ENCODE measurements at regions not wholly inside any gene's neighbourhood (a gene's known extent, or its start where the extent isn't known, plus 50 kb on each side); places are given as distances from the start of the nearest gene placed in this dataset.
"Not testable (repeated sequence)": the region's sequence is repeated elsewhere in the genome, so short reads cannot be mapped to it uniquely, and the experiment has no call there.

GRCh38 chr14:97155814-97156213 is 358.6 kb downstream of the VRK1 start:
- no peak for DNase-seq

GRCh38 chr14:97156705-97157104 is 359.5 kb downstream of the VRK1 start:
- no peak for DNase-seq

DNA sequence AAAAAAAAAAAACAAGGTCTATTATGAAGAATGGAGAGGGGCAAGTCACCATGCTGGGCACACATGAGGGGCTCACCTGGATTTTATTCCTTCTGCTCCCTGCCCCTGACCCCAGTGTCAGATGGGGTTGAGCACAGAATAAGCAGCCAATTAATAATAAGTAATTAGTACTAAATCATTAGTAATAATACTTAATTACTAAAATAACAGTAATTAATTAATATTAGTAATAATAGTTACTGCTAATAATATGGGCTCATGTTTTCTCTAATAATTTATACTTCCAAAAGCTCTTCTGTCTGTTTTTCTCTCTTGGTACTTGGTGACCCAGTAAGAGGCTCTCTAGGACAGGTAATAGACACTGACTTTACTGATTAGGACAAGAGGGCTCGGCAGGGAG is 360.9 kb downstream of the VRK1 start:
- no peak for DNase-seq

DNA sequence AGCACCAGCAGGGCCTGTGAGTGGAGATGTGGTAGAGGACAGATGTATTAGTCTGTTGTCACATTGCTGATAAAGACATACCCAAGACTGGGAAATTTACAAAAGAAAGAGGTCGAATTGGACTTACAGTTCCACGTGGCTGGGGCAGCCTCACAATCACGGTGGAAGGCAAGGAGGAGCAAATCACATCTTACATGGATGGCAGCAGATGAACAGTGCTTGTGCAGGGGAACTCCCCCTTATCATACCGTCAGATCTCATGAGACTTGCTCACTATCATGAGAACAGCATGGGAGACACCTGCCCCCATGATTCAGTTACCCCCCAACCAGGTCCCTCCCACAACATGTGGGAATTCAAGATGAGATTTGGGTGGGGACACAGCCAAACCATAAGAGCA is 361.9 kb downstream of the VRK1 start:
- no peak for DNase-seq

DNA sequence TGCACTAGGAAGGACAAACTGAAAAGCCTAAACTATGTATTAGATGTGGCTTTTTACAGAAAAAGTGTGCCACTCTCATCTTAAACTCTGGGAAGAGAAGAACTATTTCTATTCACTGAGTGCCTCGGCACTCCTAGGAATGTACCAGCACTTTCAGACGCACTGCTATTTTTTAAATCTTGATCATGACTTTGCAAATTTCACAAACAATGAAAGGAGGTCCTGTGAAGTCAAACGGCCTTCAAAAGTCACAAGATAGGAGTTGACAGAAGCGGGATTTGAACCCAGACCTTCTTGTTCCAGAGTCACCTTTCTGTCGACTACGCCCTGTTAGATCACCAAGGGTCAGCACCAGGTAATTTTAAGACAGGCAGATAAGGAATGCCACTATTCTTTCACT is 365.4 kb downstream of the VRK1 start:
- DNase-seq = no peak

- DNase-seq = no peak
These were observed 366.8 kb downstream of the VRK1 start for GRCh38 chr14:97164021-97164420.

DNA sequence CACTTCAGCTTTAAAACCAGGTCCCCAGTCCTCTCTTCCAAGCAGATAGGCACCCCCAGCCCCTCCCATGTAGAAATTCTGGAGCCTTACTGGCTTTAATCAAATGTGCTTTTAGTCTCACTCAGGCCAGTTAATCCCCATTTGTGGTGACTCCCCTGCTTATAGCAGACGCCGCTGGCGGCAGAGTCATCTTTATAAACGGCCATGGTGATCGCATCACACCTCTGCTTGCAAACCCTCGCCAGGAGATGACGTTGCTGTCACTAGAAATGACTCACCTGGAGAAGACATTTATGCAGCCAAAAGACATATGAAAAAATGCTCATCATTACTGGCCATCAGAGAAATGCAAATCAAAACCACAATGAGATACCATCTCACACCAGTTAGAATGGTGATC is 369.3 kb downstream of the VRK1 start:
- DNase-seq = no peak

DNA sequence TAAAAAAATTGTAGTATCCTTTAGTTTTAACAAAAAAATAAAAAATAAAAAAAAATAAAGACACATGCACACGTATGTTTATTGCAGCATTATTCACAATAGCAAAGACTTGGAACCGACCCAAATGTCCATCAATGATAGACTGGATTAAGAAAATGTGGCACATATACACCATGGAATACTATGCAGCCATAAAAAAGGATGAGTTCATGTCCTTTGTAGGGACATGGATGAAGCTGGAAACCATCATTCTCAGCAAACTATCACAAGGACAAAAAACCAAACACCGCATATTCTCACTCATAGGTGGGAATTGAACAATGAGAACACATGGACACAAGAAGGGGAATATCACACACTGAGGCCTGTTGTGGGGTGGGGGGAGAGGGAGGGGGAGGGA is 370.4 kb downstream of the VRK1 start:
- DNase-seq = not testable (repeated sequence)

GRCh38 chr14:97172644-97173043 is 375.5 kb downstream of the VRK1 start:
- DNase-seq = no peak

GRCh38 chr14:97177016-97177415 is 379.8 kb downstream of the VRK1 start:
- DNase-seq = no peak

GRCh38 chr14:97177635-97178034 is 380.5 kb downstream of the VRK1 start:
- DNase-seq = no peak

GRCh38 chr14:97178781-97179180 is 381.6 kb downstream of the VRK1 start:
- no peak for DNase-seq

GRCh38 chr14:97179573-97179972 is 382.4 kb downstream of the VRK1 start:
- DNase-seq = no peak

- no peak for DNase-seq
These were observed 383.4 kb downstream of the VRK1 start for GRCh38 chr14:97180304-97181200.

DNA sequence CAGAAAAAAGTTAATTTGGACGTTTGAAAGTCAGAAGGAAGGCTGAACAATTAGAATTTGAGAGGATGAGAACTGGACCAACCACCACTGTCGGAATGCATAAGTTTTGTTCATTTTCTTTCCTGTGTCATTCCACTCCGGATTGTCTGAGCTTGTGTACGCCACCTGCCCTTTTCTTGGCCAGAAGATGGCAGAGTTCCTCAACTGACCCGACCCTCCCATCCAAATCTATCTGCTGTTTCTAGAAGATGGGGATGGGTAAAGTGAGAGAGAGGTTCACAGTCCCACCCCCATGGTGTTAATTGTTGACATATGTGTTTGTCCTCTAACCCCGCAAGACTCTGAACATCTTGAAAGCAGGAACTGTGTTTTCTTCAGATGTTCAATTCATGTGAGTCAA is 388.0 kb downstream of the VRK1 start:
- DNase-seq = no peak

- no peak for DNase-seq
These were observed 390.7 kb downstream of the VRK1 start for GRCh38 chr14:97187916-97188315.

DNA sequence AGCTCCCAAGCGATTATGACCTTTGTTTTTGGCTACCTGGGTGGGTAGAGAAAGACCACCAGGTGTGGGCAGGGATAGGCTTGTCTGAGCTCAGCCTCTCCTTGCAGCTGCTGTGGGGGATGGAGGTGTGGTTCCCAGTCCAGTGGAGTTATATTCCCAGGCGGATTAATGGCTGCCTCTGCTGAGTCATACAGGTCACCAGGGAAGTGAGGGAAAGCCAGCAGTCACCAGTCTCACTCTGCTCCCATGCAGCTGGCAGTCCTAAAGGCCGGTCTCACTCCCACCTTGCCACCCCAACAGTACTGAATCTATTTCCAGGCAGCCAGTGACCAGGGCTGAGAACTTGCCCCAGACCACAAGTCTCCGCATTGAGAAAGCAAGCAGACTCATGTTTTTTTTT is 399.2 kb downstream of the VRK1 start:
- DNase-seq = no peak

DNA sequence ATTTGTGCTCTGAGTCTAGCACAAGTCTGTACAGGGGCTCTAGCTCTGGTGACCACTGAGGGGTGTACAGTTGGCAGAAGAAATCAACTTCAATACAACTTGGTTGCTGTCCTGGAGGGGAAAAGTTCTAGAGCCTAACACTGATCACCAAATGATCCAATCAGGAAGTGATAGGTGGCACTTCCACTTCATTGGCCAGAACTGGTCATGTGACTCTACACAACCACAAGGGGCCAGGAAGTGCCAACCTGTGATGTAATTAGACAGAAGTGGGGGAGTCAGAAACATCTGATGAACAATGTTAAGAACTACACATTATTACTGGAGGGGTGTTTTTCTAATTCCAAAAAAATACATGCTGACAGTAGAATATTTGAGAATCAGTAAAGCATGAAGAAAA is 401.6 kb downstream of the VRK1 start:
- no peak for DNase-seq

DNA sequence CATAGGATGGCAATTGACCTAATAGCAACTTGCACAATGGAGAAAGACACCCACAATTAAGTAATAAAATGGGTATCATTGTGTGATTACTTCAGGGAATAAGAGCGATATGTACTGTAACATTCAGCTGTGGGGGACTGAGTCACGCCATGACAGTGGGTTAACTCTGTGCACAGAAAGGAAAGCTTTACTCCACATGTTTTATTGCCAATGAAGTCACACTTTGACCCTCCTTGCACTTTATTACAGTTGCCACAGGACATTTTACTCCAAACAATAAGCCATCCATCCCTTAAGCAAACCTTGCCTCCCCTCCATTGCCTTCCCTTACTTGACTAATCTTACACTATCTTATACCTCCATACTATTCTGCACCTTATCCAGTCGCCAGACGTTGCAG is 403.1 kb downstream of the VRK1 start:
- DNase-seq = no peak

GRCh38 chr14:97206916-97207315 is 409.7 kb downstream of the VRK1 start:
- no peak for DNase-seq

DNA sequence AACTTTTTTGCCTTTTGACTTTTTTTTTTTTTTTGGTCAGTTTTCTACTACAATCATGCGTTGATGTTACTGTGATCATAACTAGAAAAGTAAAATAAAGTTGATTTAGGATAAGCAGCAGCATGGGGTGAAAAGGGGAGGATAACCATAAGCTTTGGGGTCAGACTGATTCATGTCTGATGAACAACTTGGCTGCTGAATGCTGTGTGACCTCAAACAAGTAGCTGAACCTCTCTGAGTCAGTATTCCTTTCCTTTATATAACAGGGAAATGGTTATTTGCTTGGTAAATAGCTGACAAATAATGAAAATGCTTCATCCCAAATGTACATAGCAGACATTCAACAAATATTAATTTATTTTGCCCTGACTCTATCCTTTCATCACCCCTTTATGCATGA is 413.0 kb downstream of the VRK1 start:
- DNase-seq = no peak

DNA sequence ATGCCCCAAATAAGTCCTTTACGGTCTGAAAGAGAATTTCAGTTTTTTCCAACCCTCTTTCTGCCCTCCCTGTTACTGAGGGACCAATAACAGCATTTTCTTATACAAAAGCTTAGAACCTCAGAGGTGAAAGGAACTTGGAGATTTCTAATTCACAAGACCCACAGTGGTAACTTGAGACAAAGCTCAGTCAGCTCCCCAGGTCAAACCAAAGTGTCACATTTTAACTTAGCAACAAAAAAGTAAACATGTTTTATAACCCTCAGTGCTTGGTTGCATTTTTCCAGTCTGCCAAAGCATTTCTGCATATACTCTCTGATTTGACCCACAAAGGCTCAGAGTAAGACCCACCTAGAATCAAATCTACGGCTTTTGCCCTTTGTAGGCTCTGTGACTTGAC is 415.2 kb downstream of the VRK1 start:
- no peak for DNase-seq

GRCh38 chr14:97213720-97214119 is 416.5 kb downstream of the VRK1 start:
- no peak for DNase-seq

GRCh38 chr14:97215263-97215969 is 418.2 kb downstream of the VRK1 start:
- no peak for DNase-seq
